HCT116 (cell line): ENCODE measurements at regions not wholly inside any gene's neighbourhood (a gene's known extent, or its start where the extent isn't known, plus 50 kb on each side); places are given as distances from the start of the nearest gene placed in this dataset.

Experiments used
- ATAC-seq: fragments of 200-7000 bp; cut with Tn5 transposase; 2 replicates; pipeline ENCODE4 v1.9.1; 2020; ENCODE audit warnings: mild to moderate bottlenecking, moderate library complexity
- BruUV-seq: library from RNA; stranded (reverse); fragments of 400-500 nt; replicated peaks from 2 replicates; lab custom pipeline; 2021; lab: Mats Ljungman, UMichigan
- CTCF ChIA-PET: fragments of 300-600 bp; sonication (Branson Sonifier 250); formaldehyde crosslinking; loops from one replicate; lab custom pipeline; 2021; ENCODE audit warnings: antibody characterized with exemption; lab: Charles Lee
- POLR2A ChIA-PET: fragments of 300-600, 350-600 bp; sonication (Branson Sonifier 250); formaldehyde crosslinking; loops from one replicate; lab custom pipeline; 2021; ENCODE audit warnings: antibody characterized with exemption; lab: Charles Lee
- RAD21 ChIA-PET, 2 experiments: fragments of 300-600 bp; sonication (Branson Sonifier 250); formaldehyde crosslinking; loops; one replicate each; lab custom pipeline; 2023; ENCODE audit warnings: low total read pairs in 2 of 2; ENCODE audit not compliant: uncharacterized antibody in 2 of 2, unreplicated experiment in 2 of 2, low non-redundant PET in 1 of 2; lab: Charles Lee
- DNase-seq: peaks from one replicate; pipeline ENCODE4 v3.0.0-alpha.2; 2010; ENCODE audit warnings: low read depth, low spot score
- H2AFZ ChIP-seq: fragments of 200-600 bp; shearing (Covaris generic), sonication (generic); 2 replicates; pipeline ENCODE4 v1.6.1; 2017; ENCODE audit warnings: low read depth, mixed run types, mixed read lengths, antibody characterized with exemption, low read length; ENCODE audit not compliant: poor library complexity, severe bottlenecking
- H3K27ac ChIP-seq: 2 replicates; pipeline ENCODE4 v1.5.1; 2012; ENCODE audit warnings: low read depth, low read length
- H3K27me3 ChIP-seq: fragments of 200-600 bp; sonication (generic); 2 replicates; pipeline ENCODE4 v1.6.1; 2016; ENCODE audit warnings: mixed run types, low read length, mixed read lengths; ENCODE audit not compliant: insufficient read depth
- H3K36me3 ChIP-seq, 2 experiments: fragments of 200-500 bp in 1 of 2; fragments of 200-600 bp in 1 of 2; sonication (Bioruptor generic) in 1 of 2; sonication (generic) in 1 of 2; 2 replicates each; pipeline versions ENCODE4 v1.5.1 to v1.6.1; 2014 to 2016; ENCODE audit warnings: low read length in 2 of 2, inconsistent platforms in 1 of 2, mixed read lengths in 1 of 2, mixed run types in 1 of 2; ENCODE audit not compliant: insufficient read depth in 2 of 2, control insufficient read depth in 1 of 2
- H3K4me1 ChIP-seq, 2 experiments: fragments of 200-600 bp in 1 of 2; sonication (generic) in 1 of 2; 2 replicates each; pipeline versions ENCODE4 v1.5.1 to v1.6.1; 2012 to 2017; ENCODE audit warnings: low read length in 2 of 2, inconsistent platforms in 1 of 2, mild to moderate bottlenecking in 1 of 2, mixed read lengths in 1 of 2, mixed run types in 1 of 2, moderate library complexity in 1 of 2; ENCODE audit not compliant: insufficient read depth in 2 of 2, control insufficient read depth in 1 of 2
- H3K4me2 ChIP-seq: fragments of 200-600 bp; sonication (generic); 2 replicates; pipeline ENCODE4 v1.6.1; 2017; ENCODE audit warnings: mixed run types, low read length, mixed read lengths
- H3K4me3 ChIP-seq, 2 experiments: fragments of 200-600 bp in 1 of 2; sonication (generic) in 1 of 2; replicated peaks in 1 of 2; 2 replicates each; pipeline ENCODE4 v1.5.1; 2011 to 2016; ENCODE audit warnings: low read length in 2 of 2, control low read depth in 1 of 2, low read depth in 1 of 2, mild to moderate bottlenecking in 1 of 2, mixed read lengths in 1 of 2, mixed run types in 1 of 2
- H3K79me2 ChIP-seq: fragments of 200-600 bp; sonication (generic); 2 replicates; pipeline ENCODE4 v1.6.1; 2017; ENCODE audit warnings: mild to moderate bottlenecking, mixed run types, low read length, moderate library complexity, mixed read lengths; ENCODE audit not compliant: insufficient read depth
- H3K9ac ChIP-seq: fragments of 200-600 bp; sonication (generic); 2 replicates; pipeline ENCODE4 v1.6.1; 2016; ENCODE audit warnings: low read length, mixed read lengths
- H3K9me2 ChIP-seq: fragments of 200-600 bp; sonication (generic), shearing (Covaris generic); 2 replicates; pipeline ENCODE4 v1.6.1; 2017; ENCODE audit warnings: mixed run types, mild to moderate bottlenecking, moderate library complexity; ENCODE audit not compliant: insufficient read depth
- H3K9me3 ChIP-seq, 2 experiments: fragments of 200-500 bp in 1 of 2; fragments of 200-600 bp in 1 of 2; sonication (Bioruptor generic) in 1 of 2; sonication (generic) in 1 of 2; 2 replicates each; pipeline ENCODE4 v1.6.1; 2014 to 2017; ENCODE audit warnings: low read length in 2 of 2, mixed read lengths in 2 of 2, inconsistent platforms in 1 of 2, low read depth in 1 of 2, mild to moderate bottlenecking in 1 of 2, mixed run types in 1 of 2, moderate library complexity in 1 of 2; ENCODE audit not compliant: control insufficient read depth in 1 of 2, insufficient read depth in 1 of 2
- H4K20me1 ChIP-seq: fragments of 200-600 bp; sonication (generic), shearing (Covaris generic); 2 replicates; pipeline ENCODE4 v1.6.1; 2017; ENCODE audit warnings: mixed run types, mild to moderate bottlenecking, moderate library complexity; ENCODE audit not compliant: insufficient read depth
- ATF3 ChIP-seq: IDR thresholded peaks from 2 replicates; pipeline ENCODE4 v1.6.1; 2012
- CBX3 ChIP-seq: IDR thresholded peaks from 2 replicates; pipeline ENCODE4 v1.6.1; 2012; ENCODE audit warnings: low read depth
- CEBPB ChIP-seq: IDR thresholded peaks from 2 replicates; pipeline ENCODE4 v1.6.1; 2012; ENCODE audit warnings: low read depth
- ELF1 ChIP-seq: IDR thresholded peaks from 2 replicates; pipeline ENCODE4 v1.6.1; 2012; ENCODE audit warnings: low read depth, borderline replicate concordance
- MAX ChIP-seq: IDR thresholded peaks from 2 replicates; pipeline ENCODE4 v1.6.1; 2012
- POLR2A ChIP-seq: IDR thresholded peaks from 2 replicates; pipeline ENCODE4 v1.7.0; 2011; ENCODE audit warnings: borderline replicate concordance; ENCODE audit not compliant: insufficient read depth, insufficient read length; ENCODE audit errors: extremely low read depth
- POLR2AphosphoS5 ChIP-seq: IDR thresholded peaks from 2 replicates; pipeline ENCODE4 v1.6.1; 2011; ENCODE audit warnings: mild to moderate bottlenecking, low read depth, low read length, moderate library complexity
- REST ChIP-seq: IDR thresholded peaks from 2 replicates; pipeline ENCODE4 v1.6.1; 2012; ENCODE audit warnings: low read depth
- SIN3A ChIP-seq: IDR thresholded peaks from 2 replicates; pipeline ENCODE4 v1.6.1; 2012; ENCODE audit warnings: low read depth
- SP1 ChIP-seq: IDR thresholded peaks from 2 replicates; pipeline ENCODE4 v1.6.1; 2012; ENCODE audit warnings: low read depth
- ZBTB33 ChIP-seq: IDR thresholded peaks from 2 replicates; pipeline ENCODE4 v1.6.1; 2011; ENCODE audit warnings: mild to moderate bottlenecking, low read length, moderate library complexity; ENCODE audit not compliant: insufficient replicate concordance; ENCODE audit errors: extremely low read depth
- ZNF274 ChIP-seq: fragments of 200-500 bp; sonication (Bioruptor generic); IDR thresholded peaks from 2 replicates; pipeline ENCODE4 v1.6.1; 2014; ENCODE audit warnings: mild to moderate bottlenecking, low read depth, low read length, inconsistent platforms
- intact Hi-C: fragments of 100-400 bp; cut with micrococcal nuclease; formaldehyde crosslinking; loops from 2 replicates; pipeline ENCODE4 v1.10.0; 2022

GRCh38 chr15:39131609-39132008 is 449.3 kb upstream of the THBS1 start:
- no peak overlapping the region for H3K27ac ChIP-seq
- ChIA-PET POLR2A (no interaction called here), CTCF (interaction anchor here (0.8 to 1.4 kb wide), 2 partner anchors 41 to 448 kb away, joined by 3 read pairs; no protein-coding TSS in a partner anchor), RAD21 (interaction anchor here in 1 of 2 experiments (0.9 kb wide), 1 partner anchor 449 kb away, joined by 3 read pairs; no protein-coding TSS in a partner anchor)
- no TSS peak for BruUV-seq
- no peak for ATAC-seq
- intact Hi-C loops = no loop called here
- TF ChIP-seq SIN3A = no peak
- TF ChIP-seq SP1 = no peak
- no peak for TF ChIP-seq MAX
- no peak for TF ChIP-seq CEBPB
- TF ChIP-seq ZNF274 = no peak
- no peak for TF ChIP-seq CBX3
- no peak for TF ChIP-seq ELF1
- no peak for TF ChIP-seq POLR2AphosphoS5
- no peak for TF ChIP-seq REST
- TF ChIP-seq POLR2A = no peak
- no peak for TF ChIP-seq ATF3
- no peak for TF ChIP-seq ZBTB33
- H4K20me1 ChIP-seq = no peaks in the 10 kb centered on the region
- peaks cover 29 to 53% of the 10 kb centered on the region in 2 experiments for H3K4me1 ChIP-seq
- no peaks in the 10 kb centered on the region for H3K9me3 ChIP-seq
- H2AFZ ChIP-seq = no peak overlapping the region
- H3K36me3 ChIP-seq = no peaks in the 10 kb centered on the region
- no peak overlapping the region for H3K9ac ChIP-seq
- DNase-seq = no peak
- no peak overlapping the region for H3K4me2 ChIP-seq
- H3K27me3 ChIP-seq = no peaks in the 10 kb centered on the region
- no peak overlapping the region for H3K4me3 ChIP-seq
- no peaks in the 10 kb centered on the region for H3K9me2 ChIP-seq
- no peaks in the 10 kb centered on the region for H3K79me2 ChIP-seq
